C4-2B (cell line): ENCODE measurements at regions not wholly inside any gene's neighbourhood (a gene's known extent, or its start where the extent isn't known, plus 50 kb on each side); places are given as distances from the start of the nearest gene placed in this dataset.
"Not testable (repeated sequence)": the region's sequence is repeated elsewhere in the genome, so short reads cannot be mapped to it uniquely, and the experiment has no call there.

Experiments used
- ZFX ChIP-seq: fragments of 450-650 bp; IDR thresholded peaks from 2 replicates; pipeline ENCODE4 v1.6.1; 2017
- TF ChIP-seq, protein P1 (sequence below): fragments of 450-650 bp; conservative IDR thresholded peaks from 2 replicates; pipeline ENCODE4 v1.5.1; 2017; ENCODE audit warnings: mild to moderate bottlenecking

DNA sequence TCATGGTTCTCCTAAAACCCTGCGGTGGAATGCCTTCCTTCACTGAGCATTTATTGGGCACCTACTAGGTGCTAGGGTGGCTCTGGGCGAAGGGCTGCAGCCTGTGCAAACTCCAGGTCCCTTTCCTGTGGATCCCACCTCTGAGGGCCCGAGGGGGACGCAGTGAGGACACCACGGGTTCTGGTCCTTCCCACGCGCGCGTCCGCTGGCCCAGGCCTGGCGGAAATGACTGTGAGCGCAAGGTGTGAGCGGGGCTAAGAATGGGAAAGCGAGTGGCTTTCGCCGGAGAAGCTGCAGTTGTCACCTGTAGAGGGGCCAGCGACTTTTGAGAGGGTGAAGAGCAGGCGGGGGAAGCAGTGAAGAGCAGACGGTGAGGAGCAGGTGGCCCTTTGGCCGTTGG is 55.1 kb downstream of the PPIAL4A start:
- TF ChIP-seq, protein P1, sequence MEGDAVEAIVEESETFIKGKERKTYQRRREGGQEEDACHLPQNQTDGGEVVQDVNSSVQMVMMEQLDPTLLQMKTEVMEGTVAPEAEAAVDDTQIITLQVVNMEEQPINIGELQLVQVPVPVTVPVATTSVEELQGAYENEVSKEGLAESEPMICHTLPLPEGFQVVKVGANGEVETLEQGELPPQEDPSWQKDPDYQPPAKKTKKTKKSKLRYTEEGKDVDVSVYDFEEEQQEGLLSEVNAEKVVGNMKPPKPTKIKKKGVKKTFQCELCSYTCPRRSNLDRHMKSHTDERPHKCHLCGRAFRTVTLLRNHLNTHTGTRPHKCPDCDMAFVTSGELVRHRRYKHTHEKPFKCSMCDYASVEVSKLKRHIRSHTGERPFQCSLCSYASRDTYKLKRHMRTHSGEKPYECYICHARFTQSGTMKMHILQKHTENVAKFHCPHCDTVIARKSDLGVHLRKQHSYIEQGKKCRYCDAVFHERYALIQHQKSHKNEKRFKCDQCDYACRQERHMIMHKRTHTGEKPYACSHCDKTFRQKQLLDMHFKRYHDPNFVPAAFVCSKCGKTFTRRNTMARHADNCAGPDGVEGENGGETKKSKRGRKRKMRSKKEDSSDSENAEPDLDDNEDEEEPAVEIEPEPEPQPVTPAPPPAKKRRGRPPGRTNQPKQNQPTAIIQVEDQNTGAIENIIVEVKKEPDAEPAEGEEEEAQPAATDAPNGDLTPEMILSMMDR = not testable (repeated sequence)
- not testable (repeated sequence) for TF ChIP-seq ZFX
